Vagina (tissue), 2 donors: ENCODE measurements at regions not wholly inside any gene's neighbourhood (a gene's known extent, or its start where the extent isn't known, plus 50 kb on each side); places are given as distances from the start of the nearest gene placed in this dataset.

Experiments used
- CTCF ChIP-seq, 3 experiments: fragments of 450-650 bp in 2 of 3; fragments of 200-600 bp in 1 of 3; sonication (generic) in 1 of 3; IDR thresholded peaks; one replicate each; pipeline ENCODE4 v1.5.1; 2017 to 2019; ENCODE audit warnings: antibody characterized with exemption in 3 of 3, mild to moderate bottlenecking in 2 of 3, moderate library complexity in 2 of 3
- POLR2A ChIP-seq, 2 donors: fragments of 450-650 bp; IDR thresholded peaks; one replicate each; pipeline ENCODE4 v1.6.1; 2017; ENCODE audit warnings: antibody characterized with exemption in 2 of 2, mild to moderate bottlenecking in 2 of 2, moderate library complexity in 2 of 2
- POLR2AphosphoS5 ChIP-seq, 2 donors: sonication (generic); formaldehyde crosslinking; IDR thresholded peaks; one replicate each; pipeline ENCODE4 v1.9.0; 2017; ENCODE audit warnings: antibody characterized with exemption in 2 of 2, mild to moderate bottlenecking in 2 of 2, low read depth in 1 of 2; ENCODE audit not compliant: insufficient read depth in 1 of 2

GRCh38 chr4:11497972-11498371 is 69.3 kb upstream of the HS3ST1 start:
- TF ChIP-seq CTCF (IDR thresholded peaks at IDR 0.05) (no peak), POLR2A (IDR thresholded peaks at IDR 0.05) (no peak), POLR2AphosphoS5 (IDR thresholded peaks at IDR 0.05; ENCODE audit: insufficient read depth in 1 of 2, low read depth in 1 of 2) (no peak)
